Stimulated activated CD4-positive, alpha-beta T cell treated with anti-CD3 and anti-CD28 coated beads, Interleukin-2, amount 100 ng/mL, for 24 hours (primary cell): ENCODE measurements at regions not wholly inside any gene's neighbourhood (a gene's known extent, or its start where the extent isn't known, plus 50 kb on each side); places are given as distances from the start of the nearest gene placed in this dataset.
"Not testable (repeated sequence)": the region's sequence is repeated elsewhere in the genome, so short reads cannot be mapped to it uniquely, and the experiment has no call there.

Experiments used
- DNase-seq, 2 donors: peaks; one replicate each; pipeline ENCODE4 v3.0.0-alpha.2; 2020

DNA sequence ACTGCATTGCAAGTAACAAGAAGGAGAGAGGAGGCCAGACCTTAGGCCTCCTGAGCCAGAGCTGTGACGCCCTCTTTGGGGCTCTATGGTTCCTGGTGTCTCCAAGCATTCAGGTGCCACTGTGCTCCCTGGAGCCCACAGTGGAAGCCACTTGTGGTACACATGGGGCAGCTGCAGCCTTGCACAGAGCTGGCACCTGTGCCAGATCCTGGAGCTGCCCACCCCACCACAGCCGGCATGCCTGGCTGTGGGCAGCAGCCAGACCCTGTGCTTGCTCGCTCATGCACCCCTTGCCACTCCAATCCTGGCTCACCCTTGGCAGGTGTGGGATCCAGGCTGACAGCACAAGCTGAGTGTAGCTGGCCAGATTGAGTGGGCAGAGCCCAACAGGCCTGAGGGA lies 173.8 kb upstream of the SMIM30 start:
- DNase-seq: no peak

DNA sequence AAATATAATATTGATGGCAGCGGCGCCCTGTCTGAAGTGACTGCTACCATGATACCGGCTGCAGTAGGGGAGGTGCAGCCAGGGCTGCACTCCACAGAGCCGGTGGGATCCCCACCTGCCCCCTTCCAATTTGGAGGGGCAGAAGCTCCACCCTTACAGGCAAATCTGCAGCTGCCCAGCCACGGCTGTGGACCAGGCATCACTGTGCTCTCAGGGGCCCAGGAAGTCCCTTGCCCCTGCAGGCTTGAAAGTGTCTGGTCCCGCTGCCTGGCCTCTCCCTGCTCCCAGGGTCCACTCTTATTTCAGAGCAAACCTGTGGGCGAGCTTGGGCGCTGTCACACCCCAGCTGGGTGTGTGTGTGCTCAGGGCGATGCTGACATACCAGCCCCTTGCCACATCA lies 172.7 kb upstream of the SMIM30 start:
- no peak for DNase-seq

DNA sequence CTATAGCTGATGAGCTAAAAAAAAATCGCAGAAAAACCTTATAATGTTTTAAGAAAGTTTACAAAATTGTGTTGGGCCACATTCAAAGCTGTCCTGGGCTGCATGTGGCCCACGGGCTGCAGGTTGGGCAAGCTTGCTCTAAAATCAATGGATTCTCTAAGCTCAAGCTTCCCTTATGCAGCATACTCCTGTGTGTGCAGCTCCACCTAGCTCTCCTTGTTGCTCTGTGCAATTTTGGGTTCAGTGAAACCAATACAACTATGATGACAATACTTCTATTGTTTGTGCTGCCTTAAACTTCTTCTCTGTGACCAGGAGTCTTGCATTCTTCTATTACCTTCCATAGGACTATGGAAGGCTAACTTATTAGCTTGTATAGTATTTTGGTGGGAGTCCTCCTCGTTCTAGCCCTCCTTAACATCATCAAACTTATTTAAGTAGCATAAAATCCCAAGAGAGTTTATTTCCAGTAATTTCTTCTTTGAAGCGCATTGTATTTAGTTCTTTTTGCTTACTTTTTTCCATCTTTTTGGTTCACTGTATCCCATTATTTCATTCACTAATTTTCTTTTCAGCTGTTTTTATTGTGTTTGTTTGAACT lies 170.9 kb upstream of the SMIM30 start:
- DNase-seq: no peak

DNA sequence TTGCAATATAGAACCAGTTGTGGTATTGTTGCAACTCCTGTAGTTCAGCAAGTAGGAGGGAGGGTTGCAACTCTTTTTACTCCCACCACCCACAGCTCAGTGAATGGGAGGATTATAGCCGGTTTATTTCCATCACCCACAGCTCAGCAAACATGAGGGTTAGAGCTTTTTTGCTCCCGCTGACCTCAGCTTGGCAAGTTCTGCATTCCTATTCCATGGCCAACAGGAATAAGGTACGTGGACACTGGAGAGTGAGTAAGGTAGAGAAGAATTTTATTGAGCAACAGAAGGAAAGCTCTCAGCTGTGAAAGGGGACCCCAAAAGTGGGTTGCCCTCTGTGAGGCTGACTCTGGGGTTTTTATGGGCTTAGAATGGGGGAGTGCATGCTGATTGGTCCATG lies 167.1 kb upstream of the SMIM30 start:
- no peak for DNase-seq

DNA sequence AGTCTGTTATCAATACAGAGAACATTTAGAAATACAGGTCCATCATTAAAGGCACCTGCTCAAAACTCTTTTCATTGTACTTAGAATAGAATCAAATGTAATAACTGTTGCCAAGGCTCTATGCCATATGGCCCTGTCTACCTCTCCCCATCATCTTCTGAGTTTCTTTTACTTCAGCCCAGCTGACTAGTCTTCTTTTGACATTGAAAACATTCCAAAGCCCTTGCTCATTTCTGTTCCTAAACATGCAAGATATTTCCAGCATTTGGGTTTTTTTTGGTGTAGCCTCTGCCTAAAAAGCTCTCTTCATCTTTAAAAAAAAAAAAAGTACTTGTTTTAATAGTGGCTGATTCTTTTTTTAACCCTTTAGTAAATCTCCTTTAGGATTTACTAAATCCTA lies 165.5 kb upstream of the SMIM30 start:
- DNase-seq: no peak

DNA sequence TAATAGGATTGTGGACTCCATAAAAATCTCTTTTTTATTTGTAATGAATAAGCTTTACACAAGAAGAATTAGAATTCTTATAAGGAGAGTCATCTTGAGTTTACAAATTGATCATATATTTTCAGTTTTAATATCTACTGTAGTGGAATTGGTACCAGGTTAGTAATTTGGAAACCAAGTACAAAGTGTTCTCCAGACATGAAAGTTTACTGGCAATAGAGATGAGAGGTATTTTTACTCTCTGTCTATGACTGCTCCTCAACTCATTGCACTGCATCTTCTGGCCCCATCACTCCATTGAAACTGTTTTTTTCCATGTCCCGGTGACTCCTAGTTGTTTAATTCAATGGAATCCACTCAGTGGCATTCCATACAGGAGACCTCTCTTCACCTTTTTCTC lies 164.5 kb upstream of the SMIM30 start:
- no peak for DNase-seq

DNA sequence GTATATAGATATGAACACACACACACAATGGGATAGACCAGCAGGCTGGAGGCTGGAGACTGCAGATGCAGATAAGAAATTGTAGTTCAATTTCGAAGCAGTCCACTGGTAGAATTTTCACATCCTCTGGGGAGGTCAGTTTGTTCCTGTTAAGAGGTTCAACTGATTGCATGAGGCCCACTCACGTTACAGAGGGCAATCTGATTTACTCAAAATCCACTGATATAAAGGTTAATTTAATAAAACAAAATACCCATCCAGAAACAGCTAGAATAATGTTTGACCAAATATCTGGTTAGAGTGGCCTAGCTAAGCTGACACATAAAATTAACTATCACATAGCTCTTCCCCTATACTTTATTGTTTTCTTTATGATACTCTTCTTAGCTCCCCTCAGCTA lies 162.9 kb upstream of the SMIM30 start:
- DNase-seq: no peak

DNA sequence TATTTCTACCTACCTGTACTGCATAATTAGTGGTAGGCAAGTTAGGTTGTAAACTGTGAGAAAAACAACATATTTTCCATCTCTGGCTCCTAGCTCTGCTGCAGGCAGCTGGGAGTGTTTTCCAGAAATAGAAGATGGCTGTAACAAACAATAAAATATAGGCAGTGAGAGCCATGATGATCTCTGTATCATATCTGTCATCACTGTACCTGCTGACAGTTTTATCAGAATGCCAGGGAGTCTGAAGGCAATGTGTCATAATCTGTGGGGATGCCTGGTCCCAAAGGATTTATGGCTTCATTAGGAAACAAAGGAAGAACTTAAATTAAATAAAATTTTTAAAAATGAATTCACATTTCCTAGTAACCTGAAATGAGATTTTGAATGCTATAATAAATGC lies 160.9 kb upstream of the SMIM30 start:
- no peak for DNase-seq

DNA sequence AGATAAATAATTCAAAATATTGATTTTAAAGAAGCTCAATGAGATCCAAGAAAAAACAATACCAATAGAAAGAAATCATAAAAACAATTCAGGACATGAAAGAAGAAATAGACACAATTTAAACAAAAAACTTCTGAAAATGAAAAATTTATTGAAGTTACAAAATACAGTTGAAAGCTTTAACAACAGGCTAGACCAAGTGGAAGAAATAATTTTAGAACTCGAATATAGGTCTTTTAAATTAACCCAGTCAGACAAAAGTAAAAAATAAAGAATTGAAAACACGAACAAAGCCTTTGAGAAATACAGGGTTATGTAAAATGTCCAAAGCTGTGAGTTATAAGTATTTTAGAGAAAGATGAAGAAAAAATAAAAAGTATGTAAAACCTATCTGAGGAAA lies 152.4 kb upstream of the SMIM30 start:
- no peak for DNase-seq

DNA sequence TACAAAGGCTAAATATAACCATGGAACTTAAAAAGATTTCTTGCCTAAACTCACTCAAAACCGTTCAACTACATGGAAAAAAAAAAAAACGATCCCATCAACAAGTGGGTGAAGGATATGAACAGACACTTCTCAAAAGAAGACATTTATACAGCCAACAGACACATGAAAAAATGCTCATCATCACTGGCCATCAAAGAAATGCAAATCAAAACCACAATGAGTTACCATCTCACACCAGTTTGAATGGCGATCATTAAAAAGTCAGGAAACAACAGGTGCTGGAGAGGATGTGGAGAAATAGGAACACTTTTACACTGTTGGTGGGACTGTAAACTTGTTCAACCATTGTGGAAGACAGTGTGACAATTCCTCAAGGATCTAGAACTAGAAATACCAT lies 151.2 kb upstream of the SMIM30 start:
- not testable (repeated sequence) for DNase-seq

DNA sequence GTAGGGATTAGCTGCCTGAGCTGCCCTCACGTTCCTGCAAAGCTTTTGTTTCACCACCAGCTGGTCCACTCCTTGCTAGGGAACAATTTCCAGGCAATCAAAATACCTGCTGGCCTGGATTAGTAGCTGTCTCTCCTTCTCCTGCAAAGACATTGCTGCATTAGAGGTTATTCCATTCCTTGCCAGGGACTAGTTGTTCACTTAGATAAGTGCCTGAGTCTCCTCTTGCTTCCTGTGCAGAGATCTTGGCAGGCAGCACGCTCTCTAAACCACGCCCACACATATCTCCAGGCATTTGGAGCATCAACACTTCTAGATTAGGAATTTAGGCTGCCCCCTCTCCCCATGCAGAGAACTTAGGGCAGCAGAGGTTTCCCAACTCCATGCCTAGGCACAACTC lies 150.4 kb upstream of the SMIM30 start:
- DNase-seq: no peak

DNA sequence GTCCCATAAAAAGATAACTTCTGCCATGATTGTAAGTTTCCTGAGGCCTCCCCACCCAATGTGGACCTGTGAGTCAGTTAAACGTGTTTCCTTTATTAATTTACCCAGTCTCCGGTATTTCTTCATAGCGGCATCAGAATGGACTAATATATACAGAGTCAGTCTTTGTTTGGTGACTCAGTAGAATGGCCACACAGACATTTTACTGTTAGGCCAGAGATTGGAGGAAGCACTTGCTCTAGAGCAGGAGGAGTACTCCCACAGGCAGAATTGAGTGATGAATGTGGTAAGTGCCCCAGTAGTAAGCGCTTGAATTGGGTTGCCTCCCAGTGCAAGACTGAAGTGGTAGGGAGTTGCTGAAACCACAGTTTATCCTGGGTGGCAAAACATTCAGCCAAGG lies 149.5 kb upstream of the SMIM30 start:
- DNase-seq: no peak

DNA sequence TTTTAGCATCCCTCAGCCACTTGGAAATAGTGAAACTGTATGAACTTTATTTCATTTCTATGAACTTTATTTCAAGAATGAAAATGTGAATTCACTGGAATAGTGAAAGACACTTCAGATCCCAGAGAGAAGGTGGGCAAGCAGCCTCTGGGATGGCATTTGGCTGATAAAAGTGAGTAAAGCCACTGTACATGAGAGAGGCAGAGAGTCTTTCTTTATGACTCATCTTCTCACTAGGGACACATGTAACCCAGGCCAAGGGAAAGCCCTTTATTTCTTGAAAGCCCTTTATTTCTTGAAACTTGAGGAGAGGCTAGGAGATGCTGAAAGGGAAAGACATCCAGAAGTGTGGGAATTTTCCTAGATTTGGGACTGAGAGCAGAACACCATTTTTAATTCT lies 148.9 kb upstream of the SMIM30 start:
- no peak for DNase-seq

DNA sequence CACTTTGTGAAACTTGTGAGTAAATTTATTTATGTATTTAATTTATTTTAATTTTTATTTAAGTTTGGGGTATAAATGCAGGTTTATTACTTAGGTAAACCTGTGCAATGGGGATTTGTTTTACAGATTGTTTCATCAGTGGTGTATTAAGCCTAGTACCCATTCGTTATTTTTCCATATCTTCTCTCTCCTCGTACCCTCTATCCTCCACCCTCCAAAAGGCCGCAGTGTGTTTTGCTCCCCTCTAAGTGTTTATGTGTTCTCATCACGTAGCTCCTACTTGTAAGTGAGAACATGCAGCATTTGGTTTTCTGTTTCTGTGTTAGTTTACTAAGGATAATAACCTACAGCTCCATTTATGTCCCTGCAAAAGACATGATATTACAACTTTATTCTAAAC lies 145.4 kb upstream of the SMIM30 start:
- no peak for DNase-seq

DNA sequence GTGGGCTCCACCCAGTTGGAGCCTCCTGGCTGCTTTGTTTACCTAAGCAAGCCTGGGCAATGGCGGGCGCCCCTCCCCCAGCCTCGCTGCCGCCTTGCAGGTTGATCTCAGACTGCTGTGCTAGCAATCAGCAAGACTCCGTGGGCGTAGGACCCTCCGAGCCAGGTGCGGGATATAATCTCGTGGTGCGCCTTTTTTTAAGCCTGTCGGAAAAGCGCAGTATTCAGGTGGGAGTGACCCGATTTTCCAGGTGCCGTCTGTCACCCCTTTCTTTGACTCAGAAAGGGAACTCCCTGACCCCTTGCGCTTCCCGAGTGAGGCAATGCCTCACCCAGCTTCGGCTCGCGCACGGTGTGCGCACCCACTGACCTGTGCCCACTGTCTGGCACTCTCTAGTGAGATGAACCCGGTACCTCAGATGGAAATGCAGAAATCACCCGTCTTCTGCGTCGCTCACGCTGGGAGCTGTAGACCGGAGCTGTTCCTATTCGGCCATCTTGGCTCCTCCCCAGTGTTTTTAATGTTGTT lies 144.9 kb upstream of the SMIM30 start:
- not testable (repeated sequence) for DNase-seq

DNA sequence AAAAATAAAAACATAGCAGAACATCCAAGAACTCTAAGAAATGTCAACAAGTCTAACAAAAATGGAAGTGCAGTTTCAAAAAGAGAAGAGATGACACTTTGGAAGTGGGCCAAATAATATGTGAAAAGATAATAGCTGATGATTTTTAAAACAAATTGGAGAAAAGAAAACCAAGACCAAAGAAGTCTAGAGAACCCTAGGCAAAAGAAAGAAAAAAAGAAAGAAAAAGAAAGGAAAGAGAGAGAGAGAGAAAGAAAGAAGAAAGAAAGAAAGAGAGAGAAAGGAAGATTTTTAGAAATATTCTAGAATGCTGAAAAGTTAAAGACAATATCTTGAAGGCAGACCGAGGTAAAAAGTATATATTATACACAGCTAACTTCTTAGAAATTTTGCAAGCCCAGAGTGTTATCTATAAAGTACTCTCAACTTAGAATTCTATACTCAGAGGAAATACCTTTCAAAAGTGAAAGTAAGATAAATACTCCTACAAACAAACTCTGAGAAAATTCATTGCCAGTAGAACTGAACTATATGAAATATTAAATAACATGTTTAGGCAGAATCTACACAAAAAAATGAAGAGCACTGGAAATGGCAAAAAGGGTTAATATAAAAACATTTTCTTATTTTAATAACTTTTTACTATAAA lies 138.7 kb upstream of the SMIM30 start:
- DNase-seq: no peak

DNA sequence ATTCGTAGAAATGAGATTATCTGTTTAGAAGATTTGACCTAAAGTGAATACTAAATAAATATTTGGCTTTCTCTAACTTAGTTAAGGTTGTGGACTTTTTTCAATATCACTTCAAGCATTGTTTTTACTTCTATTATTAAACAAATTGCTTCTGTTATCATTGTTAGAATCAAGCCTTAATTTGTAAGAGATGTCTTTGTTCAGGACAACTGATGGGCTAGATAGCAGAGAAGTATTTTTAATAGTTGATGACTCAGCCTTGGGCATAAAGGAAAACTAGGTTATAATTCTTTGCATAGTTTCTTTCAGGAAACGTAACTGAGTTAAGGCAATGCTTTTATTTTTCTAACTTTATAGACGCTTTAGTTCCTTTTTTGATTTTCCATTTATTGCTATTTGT lies 128.8 kb upstream of the SMIM30 start:
- no peak for DNase-seq

DNA sequence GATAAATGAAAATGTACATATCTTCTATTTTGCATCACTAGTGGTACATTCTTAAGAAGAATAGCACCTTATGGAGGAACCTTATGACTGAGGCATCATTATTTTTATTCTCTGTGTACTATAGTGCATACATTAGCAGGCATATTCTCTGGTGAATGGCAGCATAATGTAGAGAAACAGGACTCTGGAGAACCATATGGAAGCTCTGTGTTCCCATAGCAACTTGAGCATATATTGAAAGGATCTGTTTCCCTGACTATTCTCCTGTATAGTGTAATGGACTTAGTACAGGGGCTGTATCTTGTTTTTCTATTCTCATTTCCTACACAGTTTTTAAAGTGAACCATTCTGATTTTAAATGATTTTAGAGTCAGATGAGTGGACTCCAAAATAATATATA lies 128.4 kb upstream of the SMIM30 start:
- DNase-seq: no peak

DNA sequence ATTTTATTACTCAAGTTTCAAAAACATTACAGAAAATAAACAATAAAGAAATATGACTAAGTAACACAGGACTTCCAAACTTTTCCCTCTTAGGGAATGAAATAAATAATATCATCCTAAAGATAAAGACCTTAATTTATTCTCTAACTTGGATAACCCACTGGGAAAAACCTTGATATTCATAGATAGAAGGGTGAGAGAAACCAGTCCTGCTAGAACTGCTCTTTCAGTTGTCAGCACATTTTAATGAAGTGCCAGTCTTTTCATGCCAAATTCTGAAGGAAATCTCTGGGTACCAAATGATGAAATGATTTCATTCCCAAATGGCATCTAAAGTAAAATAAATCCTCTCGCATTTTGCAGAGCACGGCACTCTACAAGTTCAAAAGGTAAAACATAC lies 114.5 kb upstream of the SMIM30 start:
- no peak for DNase-seq

DNA sequence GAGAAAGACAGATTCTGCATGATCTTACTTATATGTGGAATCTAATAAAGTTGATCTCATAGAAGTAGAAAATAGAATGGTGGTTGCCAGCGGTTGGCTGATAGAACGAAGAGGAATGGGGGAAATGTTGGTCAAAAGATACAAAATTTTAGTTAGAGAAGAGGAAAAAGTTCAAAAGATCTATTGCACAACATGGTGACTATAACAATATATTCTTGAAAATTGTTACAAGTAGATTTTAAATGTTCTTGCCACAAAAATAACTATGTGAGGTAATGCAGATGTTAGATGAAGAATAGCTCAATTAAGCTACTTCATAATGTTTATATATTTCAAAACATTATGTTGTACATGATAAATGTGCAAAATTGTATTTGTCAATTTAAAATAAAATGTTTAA lies 112.3 kb upstream of the SMIM30 start:
- DNase-seq: no peak

DNA sequence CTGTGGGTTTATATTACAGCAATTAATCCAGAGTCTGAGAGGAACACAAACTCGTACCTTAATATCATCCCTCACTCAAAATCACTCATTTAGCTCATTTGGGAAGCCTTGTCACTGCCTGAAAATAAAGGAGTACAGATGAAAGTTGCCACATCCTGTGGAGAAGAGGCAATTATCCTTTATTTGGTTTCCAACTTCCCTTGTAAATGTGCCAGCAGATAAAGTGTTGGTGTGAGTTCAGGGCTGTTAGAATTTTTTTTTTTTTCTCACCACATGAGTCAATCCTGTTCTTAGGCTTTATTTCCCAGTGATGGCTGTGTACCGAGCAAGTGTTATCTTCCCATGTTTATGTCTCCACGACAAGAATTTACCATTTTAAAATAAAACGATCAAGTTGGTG lies 99.0 kb upstream of the SMIM30 start:
- DNase-seq: no peak

DNA sequence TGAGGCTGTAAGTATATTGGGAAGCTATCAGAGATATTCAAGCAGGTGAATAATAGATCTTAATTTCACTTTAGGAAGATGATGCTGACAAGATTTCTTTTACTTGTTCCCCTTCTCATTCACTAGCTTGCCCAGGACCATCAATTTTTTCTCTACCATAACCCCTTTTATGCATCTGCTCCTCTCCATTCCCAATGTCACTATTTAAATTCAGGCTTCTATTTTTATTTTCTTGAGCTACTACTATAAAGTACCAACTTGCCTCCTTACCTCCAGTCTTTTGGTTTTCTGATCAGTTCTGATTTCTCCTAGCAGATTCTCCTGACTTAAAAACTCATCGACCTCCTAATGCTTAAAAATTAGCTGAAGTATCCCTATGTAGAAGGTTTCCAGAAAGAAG lies 97.7 kb upstream of the SMIM30 start:
- DNase-seq: no peak

DNA sequence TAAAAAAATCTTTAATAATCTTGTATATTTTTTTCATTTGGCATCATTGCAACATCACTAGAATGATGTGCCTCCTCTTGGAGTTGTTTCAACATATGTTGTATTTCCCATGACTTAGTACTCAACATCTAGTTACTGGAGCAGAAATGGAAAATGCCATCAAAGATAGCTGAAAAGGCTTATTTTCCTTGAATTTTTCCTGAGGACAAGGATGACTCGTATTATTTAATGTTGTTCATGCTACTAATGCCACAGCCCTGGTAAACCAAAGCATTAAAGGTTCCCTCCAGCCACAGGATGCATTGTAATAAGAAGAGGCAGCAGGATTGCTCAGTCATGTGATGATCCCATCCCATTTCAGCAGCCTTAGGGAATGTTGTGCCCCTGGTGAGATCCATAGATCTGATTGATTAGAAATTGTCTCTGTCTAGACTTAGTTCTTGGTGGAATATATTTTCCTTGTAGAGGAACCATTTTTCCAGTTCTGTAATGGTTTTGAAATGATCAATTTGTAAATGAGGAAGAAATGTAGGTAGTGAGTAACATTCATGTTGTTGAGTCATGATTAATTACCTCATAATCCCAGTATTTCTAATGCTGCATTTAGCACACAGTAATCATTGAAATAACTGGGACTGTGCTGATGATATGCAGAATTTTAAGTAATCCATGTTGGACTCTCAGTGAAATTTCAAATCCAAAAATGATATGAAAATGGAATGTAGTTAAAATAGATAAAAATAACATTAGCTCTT lies 91.3 kb upstream of the SMIM30 start:
- DNase-seq: no peak

DNA sequence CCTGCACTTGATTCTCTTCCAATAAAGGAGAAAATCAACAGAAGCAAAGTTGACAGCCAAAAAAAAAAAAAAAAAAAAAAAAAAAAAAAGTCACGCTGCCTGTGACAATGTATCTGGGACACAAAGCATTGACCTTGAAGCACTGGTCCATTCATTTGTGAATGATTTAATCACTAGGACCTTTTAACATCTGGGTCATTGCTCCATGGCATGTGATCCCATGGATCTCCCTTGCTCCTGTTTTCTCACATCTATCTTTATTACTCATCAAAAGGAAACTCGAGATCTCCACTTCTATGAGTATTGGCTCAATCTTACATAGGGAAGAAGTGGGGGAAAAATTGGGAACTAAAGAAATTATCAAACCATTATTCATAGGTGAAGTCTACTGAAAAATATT lies 89.6 kb upstream of the SMIM30 start:
- no peak for DNase-seq
